HCT116 (cell line): ENCODE measurements at regions not wholly inside any gene's neighbourhood (a gene's known extent, or its start where the extent isn't known, plus 50 kb on each side); places are given as distances from the start of the nearest gene placed in this dataset.

ENCODE experiments used
- ATAC-seq: fragments of 200-7000 bp; cut with Tn5 transposase; 2 replicates; pipeline ENCODE4 v1.9.1; 2020; ENCODE audit warnings: mild to moderate bottlenecking, moderate library complexity
- BruUV-seq: library from RNA; stranded (reverse); fragments of 400-500 nt; replicated peaks from 2 replicates; lab custom pipeline; 2021; lab: Mats Ljungman, UMichigan
- CTCF ChIA-PET: fragments of 300-600 bp; sonication (Branson Sonifier 250); formaldehyde crosslinking; loops from one replicate; lab custom pipeline; 2021; ENCODE audit warnings: antibody characterized with exemption; lab: Charles Lee
- POLR2A ChIA-PET: fragments of 300-600, 350-600 bp; sonication (Branson Sonifier 250); formaldehyde crosslinking; loops from one replicate; lab custom pipeline; 2021; ENCODE audit warnings: antibody characterized with exemption; lab: Charles Lee
- RAD21 ChIA-PET, 2 experiments: fragments of 300-600 bp; sonication (Branson Sonifier 250); formaldehyde crosslinking; loops; one replicate each; lab custom pipeline; 2023; ENCODE audit warnings: low total read pairs in 2 of 2; ENCODE audit not compliant: uncharacterized antibody in 2 of 2, unreplicated experiment in 2 of 2, low non-redundant PET in 1 of 2; lab: Charles Lee
- DNase-seq: peaks from one replicate; pipeline ENCODE4 v3.0.0-alpha.2; 2010; ENCODE audit warnings: low read depth, low spot score
- H2AFZ ChIP-seq: fragments of 200-600 bp; shearing (Covaris generic), sonication (generic); 2 replicates; pipeline ENCODE4 v1.6.1; 2017; ENCODE audit warnings: low read depth, mixed run types, mixed read lengths, antibody characterized with exemption, low read length; ENCODE audit not compliant: poor library complexity, severe bottlenecking
- H3K27ac ChIP-seq: 2 replicates; pipeline ENCODE4 v1.5.1; 2012; ENCODE audit warnings: low read depth, low read length
- H3K27me3 ChIP-seq: fragments of 200-600 bp; sonication (generic); 2 replicates; pipeline ENCODE4 v1.6.1; 2016; ENCODE audit warnings: mixed run types, low read length, mixed read lengths; ENCODE audit not compliant: insufficient read depth
- H3K36me3 ChIP-seq, 2 experiments: fragments of 200-500 bp in 1 of 2; fragments of 200-600 bp in 1 of 2; sonication (Bioruptor generic) in 1 of 2; sonication (generic) in 1 of 2; 2 replicates each; pipeline versions ENCODE4 v1.5.1 to v1.6.1; 2014 to 2016; ENCODE audit warnings: low read length in 2 of 2, inconsistent platforms in 1 of 2, mixed read lengths in 1 of 2, mixed run types in 1 of 2; ENCODE audit not compliant: insufficient read depth in 2 of 2, control insufficient read depth in 1 of 2
- H3K4me1 ChIP-seq, 2 experiments: fragments of 200-600 bp in 1 of 2; sonication (generic) in 1 of 2; 2 replicates each; pipeline versions ENCODE4 v1.5.1 to v1.6.1; 2012 to 2017; ENCODE audit warnings: low read length in 2 of 2, inconsistent platforms in 1 of 2, mild to moderate bottlenecking in 1 of 2, mixed read lengths in 1 of 2, mixed run types in 1 of 2, moderate library complexity in 1 of 2; ENCODE audit not compliant: insufficient read depth in 2 of 2, control insufficient read depth in 1 of 2
- H3K4me2 ChIP-seq: fragments of 200-600 bp; sonication (generic); 2 replicates; pipeline ENCODE4 v1.6.1; 2017; ENCODE audit warnings: mixed run types, low read length, mixed read lengths
- H3K4me3 ChIP-seq, 2 experiments: fragments of 200-600 bp in 1 of 2; sonication (generic) in 1 of 2; replicated peaks in 1 of 2; 2 replicates each; pipeline ENCODE4 v1.5.1; 2011 to 2016; ENCODE audit warnings: low read length in 2 of 2, control low read depth in 1 of 2, low read depth in 1 of 2, mild to moderate bottlenecking in 1 of 2, mixed read lengths in 1 of 2, mixed run types in 1 of 2
- H3K79me2 ChIP-seq: fragments of 200-600 bp; sonication (generic); 2 replicates; pipeline ENCODE4 v1.6.1; 2017; ENCODE audit warnings: mild to moderate bottlenecking, mixed run types, low read length, moderate library complexity, mixed read lengths; ENCODE audit not compliant: insufficient read depth
- H3K9ac ChIP-seq: fragments of 200-600 bp; sonication (generic); 2 replicates; pipeline ENCODE4 v1.6.1; 2016; ENCODE audit warnings: low read length, mixed read lengths
- H3K9me2 ChIP-seq: fragments of 200-600 bp; sonication (generic), shearing (Covaris generic); 2 replicates; pipeline ENCODE4 v1.6.1; 2017; ENCODE audit warnings: mixed run types, mild to moderate bottlenecking, moderate library complexity; ENCODE audit not compliant: insufficient read depth
- H3K9me3 ChIP-seq, 2 experiments: fragments of 200-500 bp in 1 of 2; fragments of 200-600 bp in 1 of 2; sonication (Bioruptor generic) in 1 of 2; sonication (generic) in 1 of 2; 2 replicates each; pipeline ENCODE4 v1.6.1; 2014 to 2017; ENCODE audit warnings: low read length in 2 of 2, mixed read lengths in 2 of 2, inconsistent platforms in 1 of 2, low read depth in 1 of 2, mild to moderate bottlenecking in 1 of 2, mixed run types in 1 of 2, moderate library complexity in 1 of 2; ENCODE audit not compliant: control insufficient read depth in 1 of 2, insufficient read depth in 1 of 2
- H4K20me1 ChIP-seq: fragments of 200-600 bp; sonication (generic), shearing (Covaris generic); 2 replicates; pipeline ENCODE4 v1.6.1; 2017; ENCODE audit warnings: mixed run types, mild to moderate bottlenecking, moderate library complexity; ENCODE audit not compliant: insufficient read depth
- CBX3 ChIP-seq: IDR thresholded peaks from 2 replicates; pipeline ENCODE4 v1.6.1; 2012; ENCODE audit warnings: low read depth
- CEBPB ChIP-seq: IDR thresholded peaks from 2 replicates; pipeline ENCODE4 v1.6.1; 2012; ENCODE audit warnings: low read depth
- EGR1 ChIP-seq: IDR thresholded peaks from 2 replicates; pipeline ENCODE4 v1.6.1; 2012; ENCODE audit warnings: low read depth
- ELF1 ChIP-seq: IDR thresholded peaks from 2 replicates; pipeline ENCODE4 v1.6.1; 2012; ENCODE audit warnings: low read depth, borderline replicate concordance
- EZH2 ChIP-seq: fragments of 200-600 bp; sonication (generic); IDR thresholded peaks from 2 replicates; pipeline ENCODE4 v1.6.1; 2017; ENCODE audit warnings: antibody characterized with exemption, mixed run types
- EZH2phosphoT487 ChIP-seq: fragments of 200-600 bp; IDR thresholded peaks from 2 replicates; pipeline ENCODE4 v1.6.1; 2018; ENCODE audit warnings: antibody characterized with exemption, borderline replicate concordance
- FOSL1 ChIP-seq: IDR thresholded peaks from 2 replicates; pipeline ENCODE4 v1.6.1; 2012; ENCODE audit warnings: low read depth
- JUND ChIP-seq: IDR thresholded peaks from 2 replicates; pipeline ENCODE4 v1.6.1; 2012
- POLR2A ChIP-seq: IDR thresholded peaks from 2 replicates; pipeline ENCODE4 v1.7.0; 2011; ENCODE audit warnings: borderline replicate concordance; ENCODE audit not compliant: insufficient read depth, insufficient read length; ENCODE audit errors: extremely low read depth
- RAD21 ChIP-seq: IDR thresholded peaks from 2 replicates; pipeline ENCODE4 v1.6.1; 2012; ENCODE audit warnings: low read depth, mild to moderate bottlenecking
- SIN3A ChIP-seq: IDR thresholded peaks from 2 replicates; pipeline ENCODE4 v1.6.1; 2012; ENCODE audit warnings: low read depth
- SP1 ChIP-seq: IDR thresholded peaks from 2 replicates; pipeline ENCODE4 v1.6.1; 2012; ENCODE audit warnings: low read depth
- TCF7L2 ChIP-seq: IDR thresholded peaks from 2 replicates; pipeline ENCODE4 v1.7.0; 2011; ENCODE audit warnings: borderline replicate concordance, inconsistent platforms; ENCODE audit not compliant: insufficient read depth, insufficient read length; ENCODE audit errors: extremely low read depth
- YY1 ChIP-seq: IDR thresholded peaks from 2 replicates; pipeline ENCODE4 v1.6.1; 2011; ENCODE audit warnings: low read length, low read depth, moderate library complexity, mild to moderate bottlenecking; ENCODE audit not compliant: insufficient replicate concordance; ENCODE audit errors: extremely low read depth
- ZNF274 ChIP-seq: fragments of 200-500 bp; sonication (Bioruptor generic); IDR thresholded peaks from 2 replicates; pipeline ENCODE4 v1.6.1; 2014; ENCODE audit warnings: mild to moderate bottlenecking, low read depth, low read length, inconsistent platforms
- intact Hi-C: fragments of 100-400 bp; cut with micrococcal nuclease; formaldehyde crosslinking; loops from 2 replicates; pipeline ENCODE4 v1.10.0; 2022
- TF ChIP-seq, protein P1 (sequence below): IDR thresholded peaks from 2 replicates; pipeline ENCODE4 v1.6.1; 2011; ENCODE audit warnings: mild to moderate bottlenecking, low read length, moderate library complexity; ENCODE audit not compliant: insufficient replicate concordance; ENCODE audit errors: extremely low read depth
- TF ChIP-seq, protein P2 (sequence below): IDR thresholded peaks from 2 replicates; pipeline ENCODE4 v1.6.1; 2012
- TF ChIP-seq, protein P3 (sequence below), 3 experiments: fragments of 200-600 bp in 1 of 3; sonication (generic) in 1 of 3; IDR thresholded peaks in 2 of 3; conservative IDR thresholded peaks in 1 of 3; 2 replicates each; pipeline ENCODE4 v1.5.1; 2012 to 2017; ENCODE audit warnings: low read depth in 2 of 3, low read length in 2 of 3, antibody characterized with exemption in 1 of 3, borderline replicate concordance in 1 of 3, control low read depth in 1 of 3, mild to moderate bottlenecking in 1 of 3, mixed read lengths in 1 of 3, mixed run types in 1 of 3, moderate library complexity in 1 of 3; ENCODE audit not compliant: insufficient read depth in 1 of 3

DNA sequence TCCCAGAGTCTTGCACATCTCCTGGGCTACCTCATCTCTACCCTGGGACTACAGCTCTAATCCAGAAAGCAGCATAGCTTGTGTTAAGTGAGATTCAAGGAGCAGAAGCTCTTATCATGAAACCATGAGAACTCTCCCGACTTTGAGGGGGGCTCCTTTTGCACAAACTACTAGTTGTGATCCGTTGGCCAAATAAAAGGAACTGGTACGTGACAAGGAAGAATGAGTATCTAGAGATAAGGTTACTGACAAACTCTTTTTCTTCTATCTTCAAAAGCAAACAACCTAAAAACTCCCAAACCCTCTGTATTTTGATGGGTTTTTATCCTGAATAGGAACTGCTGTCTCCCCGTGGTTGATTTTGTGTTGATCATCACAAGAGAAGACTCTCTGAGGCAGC, 168.5 kb downstream of the SLC24A2 start:
- ChIA-PET RAD21 (no interaction called here), CTCF (no interaction called here), POLR2A (no interaction called here)
- Histone ChIP-seq H3K27ac (no peak overlapping the region), H3K9me2 (no peaks in the 10 kb centered on the region), H4K20me1 (no peaks in the 10 kb centered on the region), H3K4me3 (no peak overlapping the region), H3K9ac (no peak overlapping the region), H3K4me2 (no peak overlapping the region), H3K79me2 (no peaks in the 10 kb centered on the region), H3K4me1 (no peaks in the 10 kb centered on the region), H2AFZ (no peak overlapping the region), H3K36me3 (no peaks in the 10 kb centered on the region), H3K27me3 (peaks cover 73% of the 10 kb centered on the region), H3K9me3 (no peaks in the 10 kb centered on the region)
- TF ChIP-seq RAD21 = no peak
- TF ChIP-seq TCF7L2 = no peak
- TF ChIP-seq EZH2 = no peak
- TF ChIP-seq ELF1 = no peak
- TF ChIP-seq EGR1 = no peak
- no peak for TF ChIP-seq SIN3A
- no peak for TF ChIP-seq EZH2phosphoT487
- TF ChIP-seq CBX3 = no peak
- no peak for TF ChIP-seq CEBPB
- no peak for TF ChIP-seq JUND
- no peak for TF ChIP-seq YY1
- TF ChIP-seq SP1 = no peak
- TF ChIP-seq ZNF274 = no peak
- no TSS peak for BruUV-seq
- ATAC-seq = no peak
- intact Hi-C loops = no loop called here
- DNase-seq = no peak

DNA sequence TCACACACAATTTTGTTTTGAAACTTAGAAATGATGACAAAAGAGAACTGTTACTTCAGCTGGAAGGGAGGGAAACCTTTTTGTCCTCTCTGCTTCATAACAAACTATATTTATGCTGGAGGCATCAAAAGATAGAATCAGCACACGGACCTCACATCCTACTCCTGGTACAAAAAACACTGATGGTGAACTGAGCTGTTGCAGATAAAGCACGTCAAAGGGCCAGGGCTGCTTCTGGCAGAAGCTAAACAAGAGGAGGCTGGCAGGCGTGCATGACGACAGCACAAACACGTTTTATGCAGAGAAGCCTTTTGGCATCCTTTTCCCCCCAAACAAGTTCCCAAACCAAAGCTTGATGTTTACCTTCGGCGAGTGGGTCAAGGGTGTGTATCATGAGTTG, 169.6 kb downstream of the SLC24A2 start:
- POLR2A ChIA-PET = no interaction called here
- TF ChIP-seq SP1 (no peak), YY1 (no peak), POLR2A (no peak), CBX3 (no peak), RAD21 (no peak), EGR1 (no peak), FOSL1 (no peak), CEBPB (no peak)
- TF ChIP-seq, protein P1, sequence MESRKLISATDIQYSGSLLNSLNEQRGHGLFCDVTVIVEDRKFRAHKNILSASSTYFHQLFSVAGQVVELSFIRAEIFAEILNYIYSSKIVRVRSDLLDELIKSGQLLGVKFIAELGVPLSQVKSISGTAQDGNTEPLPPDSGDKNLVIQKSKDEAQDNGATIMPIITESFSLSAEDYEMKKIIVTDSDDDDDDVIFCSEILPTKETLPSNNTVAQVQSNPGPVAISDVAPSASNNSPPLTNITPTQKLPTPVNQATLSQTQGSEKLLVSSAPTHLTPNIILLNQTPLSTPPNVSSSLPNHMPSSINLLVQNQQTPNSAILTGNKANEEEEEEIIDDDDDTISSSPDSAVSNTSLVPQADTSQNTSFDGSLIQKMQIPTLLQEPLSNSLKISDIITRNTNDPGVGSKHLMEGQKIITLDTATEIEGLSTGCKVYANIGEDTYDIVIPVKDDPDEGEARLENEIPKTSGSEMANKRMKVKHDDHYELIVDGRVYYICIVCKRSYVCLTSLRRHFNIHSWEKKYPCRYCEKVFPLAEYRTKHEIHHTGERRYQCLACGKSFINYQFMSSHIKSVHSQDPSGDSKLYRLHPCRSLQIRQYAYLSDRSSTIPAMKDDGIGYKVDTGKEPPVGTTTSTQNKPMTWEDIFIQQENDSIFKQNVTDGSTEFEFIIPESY = no peak
- TF ChIP-seq, protein P2, sequence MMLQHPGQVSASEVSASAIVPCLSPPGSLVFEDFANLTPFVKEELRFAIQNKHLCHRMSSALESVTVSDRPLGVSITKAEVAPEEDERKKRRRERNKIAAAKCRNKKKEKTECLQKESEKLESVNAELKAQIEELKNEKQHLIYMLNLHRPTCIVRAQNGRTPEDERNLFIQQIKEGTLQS = no peak
- TF ChIP-seq, protein P3, sequence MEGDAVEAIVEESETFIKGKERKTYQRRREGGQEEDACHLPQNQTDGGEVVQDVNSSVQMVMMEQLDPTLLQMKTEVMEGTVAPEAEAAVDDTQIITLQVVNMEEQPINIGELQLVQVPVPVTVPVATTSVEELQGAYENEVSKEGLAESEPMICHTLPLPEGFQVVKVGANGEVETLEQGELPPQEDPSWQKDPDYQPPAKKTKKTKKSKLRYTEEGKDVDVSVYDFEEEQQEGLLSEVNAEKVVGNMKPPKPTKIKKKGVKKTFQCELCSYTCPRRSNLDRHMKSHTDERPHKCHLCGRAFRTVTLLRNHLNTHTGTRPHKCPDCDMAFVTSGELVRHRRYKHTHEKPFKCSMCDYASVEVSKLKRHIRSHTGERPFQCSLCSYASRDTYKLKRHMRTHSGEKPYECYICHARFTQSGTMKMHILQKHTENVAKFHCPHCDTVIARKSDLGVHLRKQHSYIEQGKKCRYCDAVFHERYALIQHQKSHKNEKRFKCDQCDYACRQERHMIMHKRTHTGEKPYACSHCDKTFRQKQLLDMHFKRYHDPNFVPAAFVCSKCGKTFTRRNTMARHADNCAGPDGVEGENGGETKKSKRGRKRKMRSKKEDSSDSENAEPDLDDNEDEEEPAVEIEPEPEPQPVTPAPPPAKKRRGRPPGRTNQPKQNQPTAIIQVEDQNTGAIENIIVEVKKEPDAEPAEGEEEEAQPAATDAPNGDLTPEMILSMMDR (IDR thresholded peaks at IDR 0.05 in 2 of 3, conservative IDR thresholded peaks at IDR 0.05 in 1 of 3; ENCODE audit: borderline replicate concordance in 1 of 3, insufficient read depth in 1 of 3, low read depth in 2 of 3, low read length in 2 of 3) = no peak

More for the DNA sequence above, 169.6 kb downstream of the SLC24A2 start:
- DNase-seq = no peak
- H3K9me2 ChIP-seq = no peaks in the 10 kb centered on the region
- ChIA-PET RAD21 (no interaction called here), CTCF (no interaction called here)
- intact Hi-C loops = no loop called here
- no peaks in the 10 kb centered on the region for H3K36me3 ChIP-seq
- peaks cover 81% of the 10 kb centered on the region for H3K27me3 ChIP-seq
- H3K4me3 ChIP-seq = no peak overlapping the region
- H3K27ac ChIP-seq = no peak overlapping the region
- no TSS peak for BruUV-seq
- no peaks in the 10 kb centered on the region for H3K79me2 ChIP-seq
- H3K9me3 ChIP-seq = no peaks in the 10 kb centered on the region
- no peak for ATAC-seq
- no peak overlapping the region for H2AFZ ChIP-seq
- no peaks in the 10 kb centered on the region for H4K20me1 ChIP-seq
- H3K4me1 ChIP-seq = no peaks in the 10 kb centered on the region
- H3K4me2 ChIP-seq = no peak overlapping the region
- no peak overlapping the region for H3K9ac ChIP-seq
